ENCODE measurements at regions not wholly inside any gene's neighbourhood (a gene's known extent, or its start where the extent isn't known, plus 50 kb on each side); places are given as distances from the start of the nearest gene placed in this dataset.

DNA sequence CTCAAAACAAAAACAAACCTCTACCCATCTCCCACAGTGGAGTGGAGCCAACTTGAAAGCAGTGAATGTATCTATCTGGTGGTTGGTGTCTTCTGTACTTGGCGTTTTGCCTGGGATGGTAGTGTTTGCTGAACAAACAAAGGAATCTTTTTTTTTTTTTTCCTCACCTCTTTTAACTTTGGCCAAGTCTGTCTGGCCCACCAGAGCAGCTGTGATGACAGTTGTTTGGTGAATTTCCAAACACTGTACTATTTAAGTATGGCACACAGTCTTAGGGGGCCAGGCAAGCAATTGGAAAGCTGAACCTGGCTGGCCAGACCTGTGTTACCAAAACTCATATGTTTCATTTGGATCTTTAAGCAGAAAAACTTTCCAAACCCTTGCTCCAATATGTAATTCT, 101.8 kb upstream of the CDH13 start:
- Histone ChIP-seq H3K27me3 (ENCODE audit: insufficient read depth) (no peaks in the 10 kb centered on the region; the same call in 1 of the 2 replicates), H3F3A (replicated peaks; ENCODE audit: insufficient read depth) (no peaks in the 10 kb centered on the region), H4K20me1 (ENCODE audit: insufficient read depth) (no peaks in the 10 kb centered on the region), H3K9me2 (no peaks in the 10 kb centered on the region), H3K4me3 (ENCODE audit: low read depth in 2 of 2, low read length in 1 of 2) (no peak overlapping the region), H3K36me3 (replicated peaks in 1 of 2; ENCODE audit: control insufficient read depth in 1 of 2, insufficient read depth in 2 of 2, low read length in 1 of 2) (no peaks in the 10 kb centered on the region), H3K9ac (no peak overlapping the region), H3K27ac (ENCODE audit: low read depth in 2 of 2, low read length in 1 of 2) (no peak overlapping the region), H3K4me2 (no peak overlapping the region), H2AFZ (ENCODE audit: low read depth) (no peak overlapping the region), H3K9me3 (no peaks in the 10 kb centered on the region), H3K79me2 (ENCODE audit: insufficient read depth) (no peaks in the 10 kb centered on the region), H3K4me1 (ENCODE audit: control insufficient read depth in 1 of 2, insufficient read depth in 2 of 2, low read depth in 1 of 2, low read length in 1 of 2) (no peaks in the 10 kb centered on the region)
- ChIA-PET CTCF (no interaction called here), POLR2A (no interaction called here)
- WGBS (ENCODE audit: low lambda C conversion rate): 0% methylated on average over 1 of the region's 1 CpG
- DNase-seq: no peak
- TF ChIP-seq SIN3A (IDR thresholded peaks at IDR 0.05; ENCODE audit: borderline replicate concordance, low read depth, low read length) (no peak), RCOR1 (IDR thresholded peaks at IDR 0.05; ENCODE audit: low read length) (no peak), FOXM1 (IDR thresholded peaks at IDR 0.05; ENCODE audit: low read depth) (no peak)

DNA sequence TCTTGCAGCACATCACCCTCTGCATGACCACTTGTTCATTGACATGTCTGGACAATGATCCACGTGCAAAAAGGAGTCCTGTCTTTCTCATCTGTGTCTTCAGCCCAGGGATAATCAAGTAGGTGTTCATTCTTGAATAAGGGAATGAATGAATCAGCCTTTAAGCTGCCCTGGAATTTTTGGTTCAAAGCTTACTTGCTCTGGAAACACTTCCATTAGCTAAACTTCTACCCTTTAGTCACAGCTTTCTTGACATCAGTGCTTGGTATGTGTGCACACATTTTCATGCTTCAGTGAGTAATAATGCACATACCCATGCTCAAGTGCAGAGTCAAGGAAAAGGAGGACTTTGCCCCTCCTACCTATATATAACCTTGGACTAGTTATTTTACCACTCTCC, 103.0 kb upstream of the CDH13 start:
- WGBS (ENCODE audit: low lambda C conversion rate): 0% methylated on average over 1 of the region's 1 CpG
- no peaks in the 10 kb centered on the region for H4K20me1 ChIP-seq (ENCODE audit: insufficient read depth)
- H3K4me3 ChIP-seq (ENCODE audit: low read depth in 2 of 2, low read length in 1 of 2): no peak overlapping the region
- no peaks in the 10 kb centered on the region for H3F3A ChIP-seq (replicated peaks; ENCODE audit: insufficient read depth)
- no peak overlapping the region for H3K9ac ChIP-seq
- TF ChIP-seq TAF1 (IDR thresholded peaks at IDR 0.05; ENCODE audit: borderline replicate concordance, low read depth, low read length): no peak
- no peak for TF ChIP-seq RCOR1 (IDR thresholded peaks at IDR 0.05; ENCODE audit: low read length)
- TF ChIP-seq, protein P1, sequence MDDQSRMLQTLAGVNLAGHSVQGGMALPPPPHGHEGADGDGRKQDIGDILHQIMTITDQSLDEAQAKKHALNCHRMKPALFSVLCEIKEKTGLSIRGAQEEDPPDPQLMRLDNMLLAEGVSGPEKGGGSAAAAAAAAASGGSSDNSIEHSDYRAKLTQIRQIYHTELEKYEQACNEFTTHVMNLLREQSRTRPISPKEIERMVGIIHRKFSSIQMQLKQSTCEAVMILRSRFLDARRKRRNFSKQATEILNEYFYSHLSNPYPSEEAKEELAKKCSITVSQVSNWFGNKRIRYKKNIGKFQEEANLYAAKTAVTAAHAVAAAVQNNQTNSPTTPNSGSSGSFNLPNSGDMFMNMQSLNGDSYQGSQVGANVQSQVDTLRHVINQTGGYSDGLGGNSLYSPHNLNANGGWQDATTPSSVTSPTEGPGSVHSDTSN (IDR thresholded peaks at IDR 0.05): no peak
- TF ChIP-seq GABPA (IDR thresholded peaks at IDR 0.05; ENCODE audit: low read depth): no peak
- no peak for TF ChIP-seq GATA2 (CRISPR knock-in tag; IDR thresholded peaks at IDR 0.05)
- no peak for TF ChIP-seq RFX5 (IDR thresholded peaks at IDR 0.05; ENCODE audit: low read length)
- TF ChIP-seq FOXM1 (IDR thresholded peaks at IDR 0.05; ENCODE audit: low read depth): no peak
- no peak for TF ChIP-seq RAD21 (IDR thresholded peaks at IDR 0.05; ENCODE audit: low read length)
- no peak for TF ChIP-seq EZH2phosphoT487 (IDR thresholded peaks at IDR 0.05; ENCODE audit: borderline replicate concordance, low read depth)
- no peak for TF ChIP-seq NFIC (IDR thresholded peaks at IDR 0.05; ENCODE audit: borderline replicate concordance)
- no peak for TF ChIP-seq EP300 (IDR thresholded peaks at IDR 0.05; ENCODE audit: borderline replicate concordance in 1 of 2, low read depth in 1 of 2, low read length in 1 of 2)
- no peak for TF ChIP-seq MEF2A (IDR thresholded peaks at IDR 0.05; ENCODE audit: borderline replicate concordance, low read depth)
- TF ChIP-seq, protein P2, sequence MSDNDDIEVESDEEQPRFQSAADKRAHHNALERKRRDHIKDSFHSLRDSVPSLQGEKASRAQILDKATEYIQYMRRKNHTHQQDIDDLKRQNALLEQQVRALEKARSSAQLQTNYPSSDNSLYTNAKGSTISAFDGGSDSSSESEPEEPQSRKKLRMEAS (IDR thresholded peaks at IDR 0.05; ENCODE audit: low read depth): no peak
- TF ChIP-seq SMC3 (IDR thresholded peaks at IDR 0.05; ENCODE audit: low read depth, low read length): no peak
- H2AFZ ChIP-seq (ENCODE audit: low read depth): no peak overlapping the region
- no peaks in the 10 kb centered on the region for H3K36me3 ChIP-seq (replicated peaks in 1 of 2; ENCODE audit: control insufficient read depth in 1 of 2, insufficient read depth in 2 of 2, low read length in 1 of 2)
- ChIA-PET CTCF (interaction anchor here (0.6 kb wide), 1 partner anchor 15 kb away, joined by 4 read pairs; no protein-coding TSS in a partner anchor), POLR2A (no interaction called here)
- no peaks in the 10 kb centered on the region; the same call in 1 of the 2 replicates for H3K27me3 ChIP-seq (ENCODE audit: insufficient read depth)
- H3K9me2 ChIP-seq: no peaks in the 10 kb centered on the region
- H3K27ac ChIP-seq (ENCODE audit: low read depth in 2 of 2, low read length in 1 of 2): no peak overlapping the region
- H3K79me2 ChIP-seq (ENCODE audit: insufficient read depth): no peaks in the 10 kb centered on the region
- H3K9me3 ChIP-seq: no peaks in the 10 kb centered on the region
- H3K4me2 ChIP-seq: no peak overlapping the region
- no peak for DNase-seq
- no peaks in the 10 kb centered on the region for H3K4me1 ChIP-seq (ENCODE audit: control insufficient read depth in 1 of 2, insufficient read depth in 2 of 2, low read depth in 1 of 2, low read length in 1 of 2)

All from SK-N-SH (cell line).